HL-60 (cell line): ENCODE measurements at regions not wholly inside any gene's neighbourhood (a gene's known extent, or its start where the extent isn't known, plus 50 kb on each side); places are given as distances from the start of the nearest gene placed in this dataset.

Experiments
- DNase-seq, 2 experiments: peaks; one replicate each; pipeline ENCODE4 v3.0.0-alpha.2; 2010 to 2020; ENCODE audit warnings: low read depth in 1 of 2, low spot score in 1 of 2
- H3K27ac ChIP-seq: fragments of 250-450 bp; sonication (Bioruptor Pico); replicated peaks from 2 replicates; pipeline ENCODE4 v1.5.1; 2020; ENCODE audit warnings: mild to moderate bottlenecking, moderate library complexity
- H3K27me3 ChIP-seq: fragments of 250-450 bp; sonication (Bioruptor Pico); 2 replicates; pipeline ENCODE4 v1.5.1; 2021; ENCODE audit warnings: mild to moderate bottlenecking, moderate library complexity; ENCODE audit not compliant: insufficient read depth, poor library complexity, severe bottlenecking
- H3K4me3 ChIP-seq: replicated peaks from 2 replicates; pipeline ENCODE4 v1.5.1; 2011; ENCODE audit warnings: mild to moderate bottlenecking, control low read depth, low read length; ENCODE audit not compliant: insufficient read depth
- GABPA ChIP-seq: IDR thresholded peaks from 2 replicates; pipeline ENCODE4 v1.6.1; 2012; ENCODE audit warnings: low read depth
- POLR2AphosphoS5 ChIP-seq: IDR thresholded peaks from 2 replicates; pipeline ENCODE4 v1.6.1; 2012; ENCODE audit warnings: low read depth
- SPI1 ChIP-seq: IDR thresholded peaks from 2 replicates; pipeline ENCODE4 v1.6.1; 2012; ENCODE audit warnings: low read depth, mild to moderate bottlenecking, borderline replicate concordance
- TF ChIP-seq, protein P1 (sequence below): IDR thresholded peaks from one replicate; pipeline ENCODE4 v1.5.1; 2011; ENCODE audit warnings: low read length, control low read depth, inconsistent platforms; ENCODE audit not compliant: insufficient read depth
- TF ChIP-seq, protein P2 (sequence below): IDR thresholded peaks from 2 replicates; pipeline ENCODE4 v1.6.1; 2012; ENCODE audit warnings: low read depth; ENCODE audit not compliant: insufficient replicate concordance

DNA sequence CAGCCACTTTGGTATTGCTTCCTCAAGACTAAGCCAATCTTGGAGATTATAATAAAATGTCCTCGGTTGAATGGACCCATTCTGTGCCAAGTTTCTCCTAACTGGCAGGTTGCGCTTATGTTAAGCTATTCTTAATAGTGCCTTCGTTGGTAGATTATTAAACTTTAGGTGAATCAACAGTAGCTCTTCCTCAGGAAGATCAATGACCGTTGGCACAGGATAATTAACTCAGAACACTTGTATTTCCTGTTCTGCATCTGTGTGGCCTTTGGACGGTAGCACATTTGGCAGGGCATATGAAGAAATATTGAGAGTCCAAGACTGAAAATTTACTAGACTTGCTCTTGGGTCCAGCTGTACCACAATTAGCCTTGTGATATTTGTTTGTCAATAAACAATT, 402.9 kb downstream of the MLLT3 start:
- H3K27ac ChIP-seq = no peak overlapping the region
- TF ChIP-seq POLR2AphosphoS5 (no peak), SPI1 (no peak), GABPA (no peak)
- TF ChIP-seq, protein P1, sequence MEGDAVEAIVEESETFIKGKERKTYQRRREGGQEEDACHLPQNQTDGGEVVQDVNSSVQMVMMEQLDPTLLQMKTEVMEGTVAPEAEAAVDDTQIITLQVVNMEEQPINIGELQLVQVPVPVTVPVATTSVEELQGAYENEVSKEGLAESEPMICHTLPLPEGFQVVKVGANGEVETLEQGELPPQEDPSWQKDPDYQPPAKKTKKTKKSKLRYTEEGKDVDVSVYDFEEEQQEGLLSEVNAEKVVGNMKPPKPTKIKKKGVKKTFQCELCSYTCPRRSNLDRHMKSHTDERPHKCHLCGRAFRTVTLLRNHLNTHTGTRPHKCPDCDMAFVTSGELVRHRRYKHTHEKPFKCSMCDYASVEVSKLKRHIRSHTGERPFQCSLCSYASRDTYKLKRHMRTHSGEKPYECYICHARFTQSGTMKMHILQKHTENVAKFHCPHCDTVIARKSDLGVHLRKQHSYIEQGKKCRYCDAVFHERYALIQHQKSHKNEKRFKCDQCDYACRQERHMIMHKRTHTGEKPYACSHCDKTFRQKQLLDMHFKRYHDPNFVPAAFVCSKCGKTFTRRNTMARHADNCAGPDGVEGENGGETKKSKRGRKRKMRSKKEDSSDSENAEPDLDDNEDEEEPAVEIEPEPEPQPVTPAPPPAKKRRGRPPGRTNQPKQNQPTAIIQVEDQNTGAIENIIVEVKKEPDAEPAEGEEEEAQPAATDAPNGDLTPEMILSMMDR = no peak
- TF ChIP-seq, protein P2, sequence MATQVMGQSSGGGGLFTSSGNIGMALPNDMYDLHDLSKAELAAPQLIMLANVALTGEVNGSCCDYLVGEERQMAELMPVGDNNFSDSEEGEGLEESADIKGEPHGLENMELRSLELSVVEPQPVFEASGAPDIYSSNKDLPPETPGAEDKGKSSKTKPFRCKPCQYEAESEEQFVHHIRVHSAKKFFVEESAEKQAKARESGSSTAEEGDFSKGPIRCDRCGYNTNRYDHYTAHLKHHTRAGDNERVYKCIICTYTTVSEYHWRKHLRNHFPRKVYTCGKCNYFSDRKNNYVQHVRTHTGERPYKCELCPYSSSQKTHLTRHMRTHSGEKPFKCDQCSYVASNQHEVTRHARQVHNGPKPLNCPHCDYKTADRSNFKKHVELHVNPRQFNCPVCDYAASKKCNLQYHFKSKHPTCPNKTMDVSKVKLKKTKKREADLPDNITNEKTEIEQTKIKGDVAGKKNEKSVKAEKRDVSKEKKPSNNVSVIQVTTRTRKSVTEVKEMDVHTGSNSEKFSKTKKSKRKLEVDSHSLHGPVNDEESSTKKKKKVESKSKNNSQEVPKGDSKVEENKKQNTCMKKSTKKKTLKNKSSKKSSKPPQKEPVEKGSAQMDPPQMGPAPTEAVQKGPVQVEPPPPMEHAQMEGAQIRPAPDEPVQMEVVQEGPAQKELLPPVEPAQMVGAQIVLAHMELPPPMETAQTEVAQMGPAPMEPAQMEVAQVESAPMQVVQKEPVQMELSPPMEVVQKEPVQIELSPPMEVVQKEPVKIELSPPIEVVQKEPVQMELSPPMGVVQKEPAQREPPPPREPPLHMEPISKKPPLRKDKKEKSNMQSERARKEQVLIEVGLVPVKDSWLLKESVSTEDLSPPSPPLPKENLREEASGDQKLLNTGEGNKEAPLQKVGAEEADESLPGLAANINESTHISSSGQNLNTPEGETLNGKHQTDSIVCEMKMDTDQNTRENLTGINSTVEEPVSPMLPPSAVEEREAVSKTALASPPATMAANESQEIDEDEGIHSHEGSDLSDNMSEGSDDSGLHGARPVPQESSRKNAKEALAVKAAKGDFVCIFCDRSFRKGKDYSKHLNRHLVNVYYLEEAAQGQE = no peak
- H3K27me3 ChIP-seq = no peaks in the 10 kb centered on the region
- no peak for DNase-seq
- no peak overlapping the region for H3K4me3 ChIP-seq

DNA sequence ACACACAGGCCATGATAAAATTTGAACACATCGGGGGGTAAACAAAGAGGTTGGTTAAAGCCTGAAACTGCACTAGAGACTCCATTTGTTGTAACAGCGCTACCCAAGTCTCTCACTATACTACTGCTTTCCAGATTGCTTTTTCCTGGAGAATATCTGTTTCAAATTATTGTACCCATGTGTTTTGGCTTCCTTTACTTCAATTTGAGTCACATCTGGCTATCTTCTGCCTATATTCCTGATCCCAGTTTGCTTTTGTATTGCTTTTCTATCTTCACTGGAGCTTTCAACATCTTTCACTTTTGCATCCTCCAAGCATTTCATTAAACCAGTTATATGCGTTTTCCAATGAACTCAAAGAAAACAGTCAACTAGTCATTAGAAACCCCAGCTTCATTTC, 404.7 kb downstream of the MLLT3 start:
- DNase-seq = no peak
- no peak overlapping the region for H3K4me3 ChIP-seq
- TF ChIP-seq GABPA = no peak
- no peak for TF ChIP-seq POLR2AphosphoS5
- no peak for TF ChIP-seq SPI1
- TF ChIP-seq, protein P1 = no peak
- TF ChIP-seq, protein P2 = no peak
- H3K27me3 ChIP-seq = no peaks in the 10 kb centered on the region
- H3K27ac ChIP-seq = no peak overlapping the region

GRCh38 chr9:20216438-20216837, 405.9 kb downstream of the MLLT3 start:
- Histone ChIP-seq H3K4me3 (no peak overlapping the region), H3K27ac (no peak overlapping the region), H3K27me3 (no peaks in the 10 kb centered on the region)
- no peak for DNase-seq
- no peak for TF ChIP-seq POLR2AphosphoS5
- TF ChIP-seq, protein P1 = no peak
- TF ChIP-seq GABPA = no peak
- TF ChIP-seq, protein P2 = no peak
- TF ChIP-seq SPI1 = no peak
